ENCODE measurements at regions not wholly inside any gene's neighbourhood (a gene's known extent, or its start where the extent isn't known, plus 50 kb on each side); places are given as distances from the start of the nearest gene placed in this dataset.

- Histone ChIP-seq H3K9ac (ENCODE audit: insufficient read depth in 1 of 2, low read length in 2 of 2) (no peak overlapping the region), H3K9me3 (ENCODE audit: control insufficient read depth in 4 of 4, insufficient read depth in 3 of 4, low read length in 3 of 4) (no peaks in the 10 kb centered on the region), H3K27ac (ENCODE audit: low read depth in 1 of 2, low read length in 1 of 2) (no peak overlapping the region), H3K4me3 (no peak overlapping the region), H3K4me1 (ENCODE audit: control insufficient read depth in 5 of 5, insufficient read depth in 5 of 5, low read length in 5 of 5) (no peaks in the 10 kb centered on the region), H3K27me3 (ENCODE audit: control insufficient read depth in 3 of 3, insufficient read depth in 3 of 3, low read length in 2 of 3) (no peaks in the 10 kb centered on the region), H3K36me3 (ENCODE audit: control insufficient read depth in 4 of 4, insufficient read depth in 4 of 4, low read length in 4 of 4) (no peaks in the 10 kb centered on the region)
- no peak for TF ChIP-seq CTCF (IDR thresholded peaks at IDR 0.05; ENCODE audit: control extremely low read depth, extremely low read depth)
- 87 to 93% methylated on average over 2 of the region's 2 CpGs for WGBS, 2 donors
- ATAC-seq (ENCODE audit: insufficient read depth, low FRiP score) (no peak), DNase-seq (no peak)
Observed at GRCh38 chr20:7702141-7702540, 238.1 kb downstream of the HAO1 start.

GRCh38 chr20:7703551-7703961, 236.7 kb downstream of the HAO1 start:
- ATAC-seq (ENCODE audit: insufficient read depth, low FRiP score) (no peak), DNase-seq (no peak)
- no peak overlapping the region for H3K27ac ChIP-seq (ENCODE audit: low read depth in 1 of 2, low read length in 1 of 2)
- no peaks in the 10 kb centered on the region for H3K36me3 ChIP-seq (ENCODE audit: control insufficient read depth in 4 of 4, insufficient read depth in 4 of 4, low read length in 4 of 4)
- H3K4me3 ChIP-seq = no peak overlapping the region
- 60 to 75% methylated on average over 4 of the region's 4 CpGs for WGBS, 2 donors
- no peaks in the 10 kb centered on the region for H3K4me1 ChIP-seq (ENCODE audit: control insufficient read depth in 5 of 5, insufficient read depth in 5 of 5, low read length in 5 of 5)
- TF ChIP-seq CTCF (IDR thresholded peaks at IDR 0.05; ENCODE audit: control extremely low read depth, extremely low read depth) = no peak
- H3K9me3 ChIP-seq (ENCODE audit: control insufficient read depth in 4 of 4, insufficient read depth in 3 of 4, low read length in 3 of 4) = no peaks in the 10 kb centered on the region
- no peaks in the 10 kb centered on the region for H3K27me3 ChIP-seq (ENCODE audit: control insufficient read depth in 3 of 3, insufficient read depth in 3 of 3, low read length in 2 of 3)
- H3K9ac ChIP-seq (ENCODE audit: insufficient read depth in 1 of 2, low read length in 2 of 2) = no peak overlapping the region

GRCh38 chr20:7703996-7704395, 236.3 kb downstream of the HAO1 start:
- ATAC-seq (ENCODE audit: insufficient read depth, low FRiP score) = no peak
- H3K4me3 ChIP-seq = no peak overlapping the region
- H3K9ac ChIP-seq (ENCODE audit: insufficient read depth in 1 of 2, low read length in 2 of 2) = no peak overlapping the region
- 78 to 88% methylated on average over 2 of the region's 2 CpGs for WGBS, 2 donors
- H3K36me3 ChIP-seq (ENCODE audit: control insufficient read depth in 4 of 4, insufficient read depth in 4 of 4, low read length in 4 of 4) = no peaks in the 10 kb centered on the region
- DNase-seq = no peak
- no peaks in the 10 kb centered on the region for H3K9me3 ChIP-seq (ENCODE audit: control insufficient read depth in 4 of 4, insufficient read depth in 3 of 4, low read length in 3 of 4)
- no peak overlapping the region for H3K27ac ChIP-seq (ENCODE audit: low read depth in 1 of 2, low read length in 1 of 2)
- no peak for TF ChIP-seq CTCF (IDR thresholded peaks at IDR 0.05; ENCODE audit: control extremely low read depth, extremely low read depth)
- no peaks in the 10 kb centered on the region for H3K4me1 ChIP-seq (ENCODE audit: control insufficient read depth in 5 of 5, insufficient read depth in 5 of 5, low read length in 5 of 5)
- H3K27me3 ChIP-seq (ENCODE audit: control insufficient read depth in 3 of 3, insufficient read depth in 3 of 3, low read length in 2 of 3) = no peaks in the 10 kb centered on the region

- TF ChIP-seq CTCF (IDR thresholded peaks at IDR 0.05; ENCODE audit: control extremely low read depth, extremely low read depth) = no peak
- no peaks in the 10 kb centered on the region for H3K27me3 ChIP-seq (ENCODE audit: control insufficient read depth in 3 of 3, insufficient read depth in 3 of 3, low read length in 2 of 3)
- H3K4me3 ChIP-seq = no peak overlapping the region
- 63 to 86% methylated on average over 2 of the region's 2 CpGs for WGBS, 2 donors
- no peaks in the 10 kb centered on the region for H3K4me1 ChIP-seq (ENCODE audit: control insufficient read depth in 5 of 5, insufficient read depth in 5 of 5, low read length in 5 of 5)
- no peaks in the 10 kb centered on the region for H3K36me3 ChIP-seq (ENCODE audit: control insufficient read depth in 4 of 4, insufficient read depth in 4 of 4, low read length in 4 of 4)
- ATAC-seq (ENCODE audit: insufficient read depth, low FRiP score) (no peak), DNase-seq (no peak)
- H3K27ac ChIP-seq (ENCODE audit: low read depth in 1 of 2, low read length in 1 of 2) = no peak overlapping the region
- no peaks in the 10 kb centered on the region for H3K9me3 ChIP-seq (ENCODE audit: control insufficient read depth in 4 of 4, insufficient read depth in 3 of 4, low read length in 3 of 4)
- H3K9ac ChIP-seq (ENCODE audit: insufficient read depth in 1 of 2, low read length in 2 of 2) = no peak overlapping the region
Observed at GRCh38 chr20:7708112-7708511, 232.1 kb downstream of the HAO1 start.

Data from lung (tissue), 11 donors.